ENCODE measurements at regions not wholly inside any gene's neighbourhood (a gene's known extent, or its start where the extent isn't known, plus 50 kb on each side); places are given as distances from the start of the nearest gene placed in this dataset.

DNA sequence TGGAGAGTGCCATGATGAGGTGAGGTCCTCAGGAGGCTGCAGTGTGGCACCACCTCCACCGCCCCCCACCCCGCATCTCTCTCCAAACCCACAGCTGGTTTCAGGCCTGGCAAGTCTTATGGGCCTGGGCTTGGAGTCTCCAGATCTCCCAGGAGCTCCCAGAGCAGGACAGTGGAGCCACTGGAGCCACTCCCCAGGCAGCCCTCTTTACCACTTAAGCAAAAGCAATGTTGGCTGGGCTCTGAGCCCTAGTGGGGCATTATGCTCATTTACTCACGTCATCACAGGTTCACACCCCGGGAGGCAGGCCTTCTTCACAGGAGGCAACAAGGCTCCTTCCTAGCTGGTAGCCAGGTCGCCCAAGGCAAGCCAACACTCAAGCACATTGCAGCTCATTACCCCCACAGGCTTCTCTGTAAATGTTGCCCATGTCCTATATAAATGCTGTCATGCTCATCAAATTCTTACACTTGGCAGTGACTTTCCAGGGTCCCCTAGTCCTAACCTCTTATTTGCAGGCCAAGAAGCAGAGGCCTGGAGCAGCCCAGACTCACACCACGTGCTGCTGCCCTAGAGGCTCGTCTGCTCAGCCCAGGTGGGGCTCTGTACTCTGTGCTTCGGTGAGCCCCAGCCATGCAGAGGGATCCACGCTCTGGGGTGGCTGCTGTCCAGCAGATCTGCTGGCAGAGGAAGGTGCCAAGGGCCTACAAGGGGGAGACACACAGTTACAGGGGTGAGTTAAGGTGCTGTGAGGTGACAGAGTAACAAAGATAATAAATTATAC lies 459.3 kb downstream of the MATN1 start:
- no peak overlapping the region for H3K9ac ChIP-seq (ENCODE audit: low read length)
- peaks cover 14% of the 10 kb centered on the region for H3K27me3 ChIP-seq (ENCODE audit: insufficient read depth, low read length)
- no peaks in the 10 kb centered on the region for H3K36me3 ChIP-seq (ENCODE audit: control insufficient read depth in 1 of 2, insufficient read depth in 2 of 2, low read length in 2 of 2)
- no peak overlapping the region for H3K4me3 ChIP-seq (replicated peaks in 1 of 2; ENCODE audit: low read depth in 1 of 2, low read length in 2 of 2)
- POLR2A ChIA-PET: no interaction called here
- CTCF ChIA-PET: no interaction called here
- no peaks in the 10 kb centered on the region for H3K4me1 ChIP-seq (ENCODE audit: control insufficient read depth in 1 of 2, insufficient read depth in 2 of 2, low read length in 2 of 2)
- RAD21 ChIA-PET (ENCODE audit: low non-redundant PET in 1 of 2, low total read pairs in 2 of 2, uncharacterized antibody in 2 of 2, unreplicated experiment in 2 of 2): no interaction called here
- no peak overlapping the region for H3K4me2 ChIP-seq (ENCODE audit: low read length)
- no peak overlapping the region for H2AFZ ChIP-seq (ENCODE audit: low read depth, low read length, poor library complexity, severe bottlenecking)
- no peaks in the 10 kb centered on the region for H3K9me2 ChIP-seq (ENCODE audit: insufficient read depth)
- H3K79me2 ChIP-seq (ENCODE audit: insufficient read depth, low read length): no peaks in the 10 kb centered on the region
- no peak overlapping the region for H3K27ac ChIP-seq (ENCODE audit: low read depth, low read length)
- no TSS peak for BruUV-seq (replicated peaks)
- TF ChIP-seq YY1 (IDR thresholded peaks at IDR 0.05; ENCODE audit: extremely low read depth, insufficient replicate concordance, low read depth, low read length) (no peak), SP1 (IDR thresholded peaks at IDR 0.05; ENCODE audit: low read depth) (no peak), EZH2phosphoT487 (IDR thresholded peaks at IDR 0.05; ENCODE audit: borderline replicate concordance) (no peak), TCF7L2 (IDR thresholded peaks at IDR 0.05; ENCODE audit: borderline replicate concordance, extremely low read depth, insufficient read depth, insufficient read length) (no peak), JUND (IDR thresholded peaks at IDR 0.05) (no peak), RAD21 (IDR thresholded peaks at IDR 0.05; ENCODE audit: low read depth) (no peak), POLR2A (IDR thresholded peaks at IDR 0.05; ENCODE audit: borderline replicate concordance, extremely low read depth, insufficient read depth, insufficient read length) (no peak), FOSL1 (IDR thresholded peaks at IDR 0.05; ENCODE audit: low read depth) (no peak), CEBPB (IDR thresholded peaks at IDR 0.05; ENCODE audit: low read depth) (no peak), ZFX (IDR thresholded peaks at IDR 0.05) (no peak), CBX3 (IDR thresholded peaks at IDR 0.05; ENCODE audit: low read depth) (no peak), ZNF274 (IDR thresholded peaks at IDR 0.05; ENCODE audit: low read depth, low read length) (no peak), EZH2 (IDR thresholded peaks at IDR 0.05) (no peak), EGR1 (IDR thresholded peaks at IDR 0.05; ENCODE audit: low read depth) (no peak), ELF1 (IDR thresholded peaks at IDR 0.05; ENCODE audit: borderline replicate concordance, low read depth) (no peak), SRF (IDR thresholded peaks at IDR 0.05; ENCODE audit: low read depth) (no peak)
- TF ChIP-seq, protein P1, sequence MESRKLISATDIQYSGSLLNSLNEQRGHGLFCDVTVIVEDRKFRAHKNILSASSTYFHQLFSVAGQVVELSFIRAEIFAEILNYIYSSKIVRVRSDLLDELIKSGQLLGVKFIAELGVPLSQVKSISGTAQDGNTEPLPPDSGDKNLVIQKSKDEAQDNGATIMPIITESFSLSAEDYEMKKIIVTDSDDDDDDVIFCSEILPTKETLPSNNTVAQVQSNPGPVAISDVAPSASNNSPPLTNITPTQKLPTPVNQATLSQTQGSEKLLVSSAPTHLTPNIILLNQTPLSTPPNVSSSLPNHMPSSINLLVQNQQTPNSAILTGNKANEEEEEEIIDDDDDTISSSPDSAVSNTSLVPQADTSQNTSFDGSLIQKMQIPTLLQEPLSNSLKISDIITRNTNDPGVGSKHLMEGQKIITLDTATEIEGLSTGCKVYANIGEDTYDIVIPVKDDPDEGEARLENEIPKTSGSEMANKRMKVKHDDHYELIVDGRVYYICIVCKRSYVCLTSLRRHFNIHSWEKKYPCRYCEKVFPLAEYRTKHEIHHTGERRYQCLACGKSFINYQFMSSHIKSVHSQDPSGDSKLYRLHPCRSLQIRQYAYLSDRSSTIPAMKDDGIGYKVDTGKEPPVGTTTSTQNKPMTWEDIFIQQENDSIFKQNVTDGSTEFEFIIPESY (IDR thresholded peaks at IDR 0.05; ENCODE audit: extremely low read depth, insufficient replicate concordance, low read length): no peak
- TF ChIP-seq, protein P2, sequence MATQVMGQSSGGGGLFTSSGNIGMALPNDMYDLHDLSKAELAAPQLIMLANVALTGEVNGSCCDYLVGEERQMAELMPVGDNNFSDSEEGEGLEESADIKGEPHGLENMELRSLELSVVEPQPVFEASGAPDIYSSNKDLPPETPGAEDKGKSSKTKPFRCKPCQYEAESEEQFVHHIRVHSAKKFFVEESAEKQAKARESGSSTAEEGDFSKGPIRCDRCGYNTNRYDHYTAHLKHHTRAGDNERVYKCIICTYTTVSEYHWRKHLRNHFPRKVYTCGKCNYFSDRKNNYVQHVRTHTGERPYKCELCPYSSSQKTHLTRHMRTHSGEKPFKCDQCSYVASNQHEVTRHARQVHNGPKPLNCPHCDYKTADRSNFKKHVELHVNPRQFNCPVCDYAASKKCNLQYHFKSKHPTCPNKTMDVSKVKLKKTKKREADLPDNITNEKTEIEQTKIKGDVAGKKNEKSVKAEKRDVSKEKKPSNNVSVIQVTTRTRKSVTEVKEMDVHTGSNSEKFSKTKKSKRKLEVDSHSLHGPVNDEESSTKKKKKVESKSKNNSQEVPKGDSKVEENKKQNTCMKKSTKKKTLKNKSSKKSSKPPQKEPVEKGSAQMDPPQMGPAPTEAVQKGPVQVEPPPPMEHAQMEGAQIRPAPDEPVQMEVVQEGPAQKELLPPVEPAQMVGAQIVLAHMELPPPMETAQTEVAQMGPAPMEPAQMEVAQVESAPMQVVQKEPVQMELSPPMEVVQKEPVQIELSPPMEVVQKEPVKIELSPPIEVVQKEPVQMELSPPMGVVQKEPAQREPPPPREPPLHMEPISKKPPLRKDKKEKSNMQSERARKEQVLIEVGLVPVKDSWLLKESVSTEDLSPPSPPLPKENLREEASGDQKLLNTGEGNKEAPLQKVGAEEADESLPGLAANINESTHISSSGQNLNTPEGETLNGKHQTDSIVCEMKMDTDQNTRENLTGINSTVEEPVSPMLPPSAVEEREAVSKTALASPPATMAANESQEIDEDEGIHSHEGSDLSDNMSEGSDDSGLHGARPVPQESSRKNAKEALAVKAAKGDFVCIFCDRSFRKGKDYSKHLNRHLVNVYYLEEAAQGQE (IDR thresholded peaks at IDR 0.05; ENCODE audit: low read depth): no peak
- TF ChIP-seq, protein P3, sequence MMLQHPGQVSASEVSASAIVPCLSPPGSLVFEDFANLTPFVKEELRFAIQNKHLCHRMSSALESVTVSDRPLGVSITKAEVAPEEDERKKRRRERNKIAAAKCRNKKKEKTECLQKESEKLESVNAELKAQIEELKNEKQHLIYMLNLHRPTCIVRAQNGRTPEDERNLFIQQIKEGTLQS (IDR thresholded peaks at IDR 0.05): no peak
- TF ChIP-seq, protein P4, sequence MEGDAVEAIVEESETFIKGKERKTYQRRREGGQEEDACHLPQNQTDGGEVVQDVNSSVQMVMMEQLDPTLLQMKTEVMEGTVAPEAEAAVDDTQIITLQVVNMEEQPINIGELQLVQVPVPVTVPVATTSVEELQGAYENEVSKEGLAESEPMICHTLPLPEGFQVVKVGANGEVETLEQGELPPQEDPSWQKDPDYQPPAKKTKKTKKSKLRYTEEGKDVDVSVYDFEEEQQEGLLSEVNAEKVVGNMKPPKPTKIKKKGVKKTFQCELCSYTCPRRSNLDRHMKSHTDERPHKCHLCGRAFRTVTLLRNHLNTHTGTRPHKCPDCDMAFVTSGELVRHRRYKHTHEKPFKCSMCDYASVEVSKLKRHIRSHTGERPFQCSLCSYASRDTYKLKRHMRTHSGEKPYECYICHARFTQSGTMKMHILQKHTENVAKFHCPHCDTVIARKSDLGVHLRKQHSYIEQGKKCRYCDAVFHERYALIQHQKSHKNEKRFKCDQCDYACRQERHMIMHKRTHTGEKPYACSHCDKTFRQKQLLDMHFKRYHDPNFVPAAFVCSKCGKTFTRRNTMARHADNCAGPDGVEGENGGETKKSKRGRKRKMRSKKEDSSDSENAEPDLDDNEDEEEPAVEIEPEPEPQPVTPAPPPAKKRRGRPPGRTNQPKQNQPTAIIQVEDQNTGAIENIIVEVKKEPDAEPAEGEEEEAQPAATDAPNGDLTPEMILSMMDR (IDR thresholded peaks at IDR 0.05 in 2 of 3, conservative IDR thresholded peaks at IDR 0.05 in 1 of 3; ENCODE audit: borderline replicate concordance in 1 of 3, insufficient read depth in 1 of 3, low read depth in 2 of 3, low read length in 2 of 3): no peak
- H3K9me3 ChIP-seq (ENCODE audit: control insufficient read depth in 1 of 2, insufficient read depth in 1 of 2, low read depth in 1 of 2, low read length in 2 of 2): 0 out of 4 replicates have a peak, but pooled peaks cover 0 to 4% of the 10 kb centered on the region in 2 experiments
- DNase-seq (ENCODE audit: low read depth, low spot score): no peak
- no peaks in the 10 kb centered on the region for H4K20me1 ChIP-seq (ENCODE audit: insufficient read depth)
- intact Hi-C loops (cut with micrococcal nuclease): no loop called here
- ATAC-seq: no peak

All from HCT116 (cell line).